Fibroblast of mammary gland (primary cell): ENCODE measurements at regions not wholly inside any gene's neighbourhood (a gene's known extent, or its start where the extent isn't known, plus 50 kb on each side); places are given as distances from the start of the nearest gene placed in this dataset.

Source experiments
- DNase-seq: peaks from one replicate; pipeline ENCODE4 v3.0.0-alpha.2; 2010; ENCODE audit warnings: low read depth
- H3K4me3 ChIP-seq: 2 replicates; pipeline ENCODE4 v1.5.1; 2011; ENCODE audit warnings: low read depth, mild to moderate bottlenecking, low read length, moderate library complexity; ENCODE audit not compliant: control insufficient read depth
- CTCF ChIP-seq: conservative IDR thresholded peaks from 2 replicates; pipeline ENCODE4 v1.5.1; 2011; ENCODE audit warnings: low read depth, low read length, inconsistent platforms; ENCODE audit not compliant: control insufficient read depth, insufficient read depth

GRCh38 chr6:164378330-164378729, 931.1 kb downstream of the C6orf118 start:
- DNase-seq = no peak
- no peak overlapping the region for H3K4me3 ChIP-seq
- TF ChIP-seq CTCF = no peak

- TF ChIP-seq CTCF = no peak
- H3K4me3 ChIP-seq = no peak overlapping the region
- no peak for DNase-seq
Measured at GRCh38 chr6:164377348-164377918, 932.0 kb downstream of the C6orf118 start.

GRCh38 chr6:164370773-164371172, 938.6 kb downstream of the C6orf118 start:
- peak; percentile 57 for DNase-seq
- no peak overlapping the region for H3K4me3 ChIP-seq
- no peak for TF ChIP-seq CTCF

- no peak for DNase-seq
- TF ChIP-seq CTCF = no peak
- no peak overlapping the region for H3K4me3 ChIP-seq
Measured at GRCh38 chr6:164359441-164359840, 944.9 kb downstream of the QKI start.

GRCh38 chr6:164359036-164359435, 944.5 kb downstream of the QKI start:
- no peak for TF ChIP-seq CTCF
- no peak for DNase-seq
- no peak overlapping the region for H3K4me3 ChIP-seq

GRCh38 chr6:164356814-164357213, 942.3 kb downstream of the QKI start:
- TF ChIP-seq CTCF = no peak
- no peak overlapping the region for H3K4me3 ChIP-seq
- DNase-seq = no peak

GRCh38 chr6:164347455-164347854, 932.9 kb downstream of the QKI start:
- no peak overlapping the region for H3K4me3 ChIP-seq
- TF ChIP-seq CTCF = peak; percentile 8
- DNase-seq = no peak
